ENCODE measurements at regions not wholly inside any gene's neighbourhood (a gene's known extent, or its start where the extent isn't known, plus 50 kb on each side); places are given as distances from the start of the nearest gene placed in this dataset.

GRCh38 chr5:116361979-116362577 is 212.5 kb downstream of the SEMA6A start:
- no peak for DNase-seq (ENCODE audit: low spot score)

- DNase-seq (ENCODE audit: low spot score), result peak; percentile 17
Observed at GRCh38 chr5:116361171-116361967, 213.3 kb downstream of the SEMA6A start.

GRCh38 chr5:116360008-116360853 is 214.4 kb downstream of the SEMA6A start:
- no peak for DNase-seq (ENCODE audit: low spot score)

- DNase-seq (ENCODE audit: low spot score), result no peak
Observed at GRCh38 chr5:116359592-116359991, 215.0 kb downstream of the SEMA6A start.

GRCh38 chr5:116358911-116359418 is 215.7 kb downstream of the SEMA6A start:
- no peak for DNase-seq (ENCODE audit: low spot score)

- DNase-seq (ENCODE audit: low spot score), result no peak
Observed at GRCh38 chr5:116358015-116358523, 216.6 kb downstream of the SEMA6A start.

GRCh38 chr5:116355819-116356601 is 218.6 kb downstream of the SEMA6A start:
- DNase-seq (ENCODE audit: low spot score), result no peak

GRCh38 chr5:116354699-116355098 is 219.9 kb downstream of the SEMA6A start:
- no peak for DNase-seq (ENCODE audit: low spot score)

- DNase-seq (ENCODE audit: low spot score), result no peak
Observed at GRCh38 chr5:116347657-116348056, 227.0 kb downstream of the SEMA6A start.

- DNase-seq (ENCODE audit: low spot score), result no peak
Observed at GRCh38 chr5:116343961-116344360, 230.7 kb downstream of the SEMA6A start.
